Body of pancreas (tissue), 4 donors: ENCODE measurements at regions not wholly inside any gene's neighbourhood (a gene's known extent, or its start where the extent isn't known, plus 50 kb on each side); places are given as distances from the start of the nearest gene placed in this dataset.

ENCODE experiments used
- ATAC-seq: fragments of 150-250 bp; one replicate; pipeline ENCODE4 v1.9.1; 2016
- DNase-seq, 4 donors: peaks; one replicate each; pipeline ENCODE4 v3.0.0-alpha.2; 2019
- H3K27ac ChIP-seq, 4 donors: fragments of 200-600 bp; sonication (generic); 1 replicate in 3 of 4; 2 replicates in 1 of 4; pipeline versions ENCODE4 v1.5.1 to v1.6.1; 2016 to 2019; ENCODE audit warnings: mild to moderate bottlenecking in 1 of 4, mixed read lengths in 1 of 4, moderate library complexity in 1 of 4
- H3K27me3 ChIP-seq, 2 donors: fragments of 200-600 bp; sonication (generic); one replicate each; pipeline ENCODE4 v1.6.0; 2016; ENCODE audit warnings: mild to moderate bottlenecking in 1 of 2
- H3K36me3 ChIP-seq, 2 donors: fragments of 200-600 bp; sonication (generic); replicated peaks in 1 of 2; 2 replicates each; pipeline ENCODE4 v1.5.1; 2016; ENCODE audit warnings: low read depth in 2 of 2; ENCODE audit not compliant: insufficient read depth in 1 of 2
- H3K4me1 ChIP-seq: fragments of 200-600 bp; sonication (generic); one replicate; pipeline ENCODE4 v1.6.0; 2016
- H3K4me3 ChIP-seq, 2 donors: fragments of 200-600 bp; sonication (generic); 1 replicate in 1 of 2; 2 replicates in 1 of 2; pipeline ENCODE4 v1.5.1; 2016 to 2019
- H3K9me3 ChIP-seq, 3 donors: fragments of 200-600 bp; sonication (generic); 1 replicate in 2 of 3; 2 replicates in 1 of 3; pipeline ENCODE4 v1.5.1; 2016
- POLR2A ChIP-seq, 3 donors: fragments of 450-650 bp; IDR thresholded peaks; one replicate each; pipeline ENCODE4 v1.6.1; 2016; ENCODE audit warnings: antibody characterized with exemption in 3 of 3, mild to moderate bottlenecking in 2 of 3
- WGBS, 2 donors: methylation state at CpG; one replicate each; pipeline ENCODE4 v1.1.5; 2017; 5-methylcytosine and 5-hydroxymethylcytosine counted together
- intact Hi-C: fragments of 100-400 bp; cut with DNase I; formaldehyde crosslinking; loops from one replicate; pipeline ENCODE4 v1.15.1; 2023
- TF ChIP-seq, protein P1 (sequence below), 7 experiments: fragments of 450-650 bp in 4 of 7; fragments of 200-600 bp in 3 of 7; sonication (generic) in 3 of 7; IDR thresholded peaks; one replicate each; pipeline ENCODE4 v1.5.1; 2016 to 2019; ENCODE audit warnings: antibody characterized with exemption in 7 of 7

DNA sequence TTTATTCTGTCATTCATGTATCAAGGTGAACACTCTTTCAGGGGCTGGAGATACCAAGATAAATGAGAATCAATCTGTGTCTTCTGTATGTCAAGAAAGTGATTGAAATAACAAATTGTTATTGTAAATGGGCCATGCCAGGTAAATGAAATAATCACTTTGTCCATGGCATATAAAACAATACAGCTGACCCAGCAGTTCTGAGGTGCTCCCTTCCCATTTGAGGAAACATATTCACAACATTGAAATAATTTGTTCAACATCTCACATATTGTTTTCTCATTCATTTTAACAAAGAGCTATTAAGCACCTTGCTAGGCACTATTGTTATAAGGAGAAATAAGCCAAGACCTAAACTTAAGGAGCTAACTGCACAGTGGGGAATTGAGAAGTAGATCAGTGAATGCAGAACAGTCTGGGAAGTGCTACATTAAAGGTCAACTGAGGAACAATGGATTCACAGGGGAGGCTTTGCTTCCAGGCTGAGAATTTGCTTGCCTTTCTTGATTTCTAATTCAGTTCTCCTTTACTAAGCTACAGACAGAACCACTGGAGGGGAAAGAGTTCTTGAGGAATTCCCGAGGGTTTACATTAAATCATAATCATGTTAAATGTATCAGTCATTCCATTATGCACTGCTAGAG is 806.3 kb upstream of the ARPP21 start:
- intact Hi-C loops = no loop called here
- Histone ChIP-seq H3K4me3 (no peak overlapping the region), H3K27ac (no peak overlapping the region), H3K27me3 (no peaks in the 10 kb centered on the region), H3K4me1 (peaks cover 4% of the 10 kb centered on the region), H3K9me3 (no peaks in the 10 kb centered on the region), H3K36me3 (no peaks in the 10 kb centered on the region)
- 61 to 71% methylated on average over 1 of the region's 1 CpG for WGBS, 2 donors
- no peak for DNase-seq
- no peak for TF ChIP-seq POLR2A (IDR thresholded peaks at IDR 0.05)
- TF ChIP-seq, protein P1, sequence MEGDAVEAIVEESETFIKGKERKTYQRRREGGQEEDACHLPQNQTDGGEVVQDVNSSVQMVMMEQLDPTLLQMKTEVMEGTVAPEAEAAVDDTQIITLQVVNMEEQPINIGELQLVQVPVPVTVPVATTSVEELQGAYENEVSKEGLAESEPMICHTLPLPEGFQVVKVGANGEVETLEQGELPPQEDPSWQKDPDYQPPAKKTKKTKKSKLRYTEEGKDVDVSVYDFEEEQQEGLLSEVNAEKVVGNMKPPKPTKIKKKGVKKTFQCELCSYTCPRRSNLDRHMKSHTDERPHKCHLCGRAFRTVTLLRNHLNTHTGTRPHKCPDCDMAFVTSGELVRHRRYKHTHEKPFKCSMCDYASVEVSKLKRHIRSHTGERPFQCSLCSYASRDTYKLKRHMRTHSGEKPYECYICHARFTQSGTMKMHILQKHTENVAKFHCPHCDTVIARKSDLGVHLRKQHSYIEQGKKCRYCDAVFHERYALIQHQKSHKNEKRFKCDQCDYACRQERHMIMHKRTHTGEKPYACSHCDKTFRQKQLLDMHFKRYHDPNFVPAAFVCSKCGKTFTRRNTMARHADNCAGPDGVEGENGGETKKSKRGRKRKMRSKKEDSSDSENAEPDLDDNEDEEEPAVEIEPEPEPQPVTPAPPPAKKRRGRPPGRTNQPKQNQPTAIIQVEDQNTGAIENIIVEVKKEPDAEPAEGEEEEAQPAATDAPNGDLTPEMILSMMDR (IDR thresholded peaks at IDR 0.05) = no peak
- ATAC-seq = no peak

DNA sequence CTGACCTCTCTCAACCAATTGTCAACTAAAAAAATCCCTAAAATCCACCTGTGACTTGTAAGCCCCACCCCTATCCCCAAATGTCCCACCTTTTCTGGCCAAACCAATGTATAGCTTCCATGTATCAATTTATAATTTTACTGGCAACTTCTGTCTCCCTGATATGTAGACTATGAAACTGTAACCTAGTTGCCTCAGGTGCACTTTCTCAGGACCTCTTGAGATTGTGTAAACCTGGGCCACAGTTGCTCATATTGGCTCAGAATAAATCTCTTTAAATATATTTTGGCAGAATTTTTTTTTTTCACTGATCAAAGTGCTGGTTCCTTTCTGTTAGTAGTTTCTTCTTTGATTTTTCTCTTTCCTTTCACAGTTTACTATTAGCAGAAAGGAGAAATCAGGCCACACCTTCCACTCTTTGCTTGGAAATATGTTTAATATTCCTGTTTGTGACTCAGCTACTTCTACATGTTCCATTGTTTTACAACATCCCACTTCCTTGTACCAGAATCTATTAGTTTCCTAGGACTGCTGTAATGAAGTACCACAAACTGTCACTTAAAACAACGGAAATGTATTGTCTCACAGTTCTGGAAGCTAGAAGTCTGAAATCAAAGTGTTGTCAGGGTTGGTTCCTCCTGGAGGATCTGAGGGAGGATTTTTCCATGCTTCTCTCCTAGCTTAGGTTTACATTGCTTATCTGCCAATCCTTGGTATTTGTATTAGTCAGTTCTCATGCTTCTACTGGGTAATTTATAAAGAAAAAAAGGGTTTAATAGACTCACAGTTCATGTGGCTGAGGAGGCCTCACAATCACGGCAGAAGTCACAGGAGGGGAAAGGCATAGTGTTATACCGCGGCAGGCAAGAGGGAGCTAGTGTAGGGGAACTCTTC is 801.2 kb upstream of the ARPP21 start:
- H3K27ac ChIP-seq = peak overlapping the region in 2 of 4 donors; percentile 13 to 46
- 45 to 46% methylated on average over 4 of the region's 4 CpGs for WGBS, 2 donors
- intact Hi-C loops = no loop called here
- H3K36me3 ChIP-seq = no peaks in the 10 kb centered on the region
- TF ChIP-seq POLR2A (IDR thresholded peaks at IDR 0.05) = no peak
- TF ChIP-seq, protein P1 (IDR thresholded peaks at IDR 0.05) = no peak
- H3K27me3 ChIP-seq = no peaks in the 10 kb centered on the region
- H3K4me3 ChIP-seq = no peak overlapping the region
- ATAC-seq = peak; percentile 48
- no peak for DNase-seq
- peaks cover 13% of the 10 kb centered on the region for H3K4me1 ChIP-seq
- H3K9me3 ChIP-seq = no peaks in the 10 kb centered on the region

DNA sequence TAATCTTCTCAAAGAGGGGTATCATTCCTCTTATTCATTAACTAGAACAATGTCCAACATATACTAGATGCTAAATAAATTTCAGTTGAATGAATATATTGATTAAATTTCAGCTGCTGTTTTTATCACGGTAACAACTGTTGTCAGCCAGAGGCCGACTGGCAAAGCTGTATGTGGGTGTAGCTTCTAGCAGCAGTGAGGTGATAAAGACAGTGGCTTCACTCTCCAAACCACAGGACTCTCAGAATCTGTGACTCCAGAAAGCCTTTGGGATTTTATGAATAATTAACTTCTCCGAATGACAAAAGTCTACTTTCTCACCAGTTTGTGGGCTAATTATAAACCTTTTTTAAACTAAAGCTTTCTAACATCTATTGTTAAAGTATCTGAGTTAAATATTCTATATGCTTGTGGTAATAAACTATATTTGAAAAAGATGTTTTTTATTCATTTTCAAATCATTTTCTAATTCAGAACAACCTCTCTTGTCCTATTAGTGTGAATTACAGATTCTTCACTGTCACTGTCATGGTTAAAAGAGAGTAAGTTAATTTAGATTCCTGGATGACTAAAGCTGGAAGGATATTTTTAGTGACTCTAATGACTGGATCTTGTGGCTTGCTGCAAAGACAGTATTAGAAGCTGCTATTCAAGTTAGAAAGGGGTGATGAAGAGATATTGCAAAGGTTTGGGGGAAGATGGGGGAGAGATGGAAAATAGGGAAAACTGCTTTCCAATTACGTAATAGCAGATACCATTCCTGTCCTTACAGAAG is 796.4 kb upstream of the ARPP21 start:
- H3K36me3 ChIP-seq = no peaks in the 10 kb centered on the region
- no peak for DNase-seq
- H3K27me3 ChIP-seq = no peaks in the 10 kb centered on the region
- H3K4me1 ChIP-seq = peaks cover 22% of the 10 kb centered on the region
- H3K27ac ChIP-seq = no peak overlapping the region
- intact Hi-C loops = no loop called here
- no peak for ATAC-seq
- WGBS, 2 donors = 15 to 18% methylated on average over 4 of the region's 4 CpGs
- H3K9me3 ChIP-seq = no peaks in the 10 kb centered on the region
- no peak overlapping the region for H3K4me3 ChIP-seq
- TF ChIP-seq, protein P1 (IDR thresholded peaks at IDR 0.05) = no peak
- no peak for TF ChIP-seq POLR2A (IDR thresholded peaks at IDR 0.05)

DNA sequence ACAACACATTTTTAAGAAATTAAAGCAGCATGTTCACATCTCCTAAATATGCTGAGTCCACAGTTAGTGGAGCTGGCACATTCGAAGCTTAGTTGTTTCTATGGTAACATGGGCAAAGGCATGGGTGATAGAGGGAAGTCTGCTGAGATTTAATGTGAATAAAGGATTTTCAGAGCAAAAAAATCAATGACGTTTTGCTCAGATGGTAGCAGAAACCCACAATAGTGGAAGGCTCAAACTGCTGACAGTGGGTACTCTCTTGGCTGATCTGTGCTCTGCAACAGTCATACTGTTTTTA is 795.1 kb upstream of the ARPP21 start:
- Histone ChIP-seq H3K27ac (no peak overlapping the region), H3K27me3 (no peaks in the 10 kb centered on the region), H3K4me3 (no peak overlapping the region), H3K9me3 (no peaks in the 10 kb centered on the region), H3K36me3 (no peaks in the 10 kb centered on the region), H3K4me1 (peaks cover 12% of the 10 kb centered on the region)
- no peak for TF ChIP-seq POLR2A (IDR thresholded peaks at IDR 0.05)
- TF ChIP-seq, protein P1 (IDR thresholded peaks at IDR 0.05) = no peak
- no peak for DNase-seq
- intact Hi-C loops = no loop called here
- peak; percentile 48 for ATAC-seq
- 9 to 15% methylated on average over 2 of the region's 2 CpGs for WGBS, 2 donors
